ENCODE measurements at regions not wholly inside any gene's neighbourhood (a gene's known extent, or its start where the extent isn't known, plus 50 kb on each side); places are given as distances from the start of the nearest gene placed in this dataset.

DNA sequence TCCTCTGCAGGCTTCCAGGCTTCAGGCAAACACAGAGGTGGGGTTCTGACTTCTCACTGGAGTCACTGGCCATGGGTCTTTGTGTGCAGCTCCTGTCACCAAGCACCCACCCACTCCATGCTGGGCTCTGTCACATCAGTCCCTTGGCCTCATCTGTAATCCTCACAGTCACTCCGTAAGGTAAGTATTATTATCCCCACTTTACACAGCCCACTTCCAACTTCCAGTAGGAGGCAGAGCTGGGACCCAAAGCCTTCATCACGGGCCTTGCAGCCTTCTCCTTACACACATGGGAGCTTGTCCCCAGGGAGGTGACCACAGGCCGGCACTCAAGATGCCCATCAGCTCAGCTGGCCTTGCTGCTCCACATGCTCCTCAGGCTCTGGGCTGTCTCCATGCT is 266.7 kb upstream of the B3GAT1 start:
- DNase-seq = no peak

GRCh38 chr11:134677891-134678551 is 266.0 kb upstream of the B3GAT1 start:
- no peak for DNase-seq

GRCh38 chr11:134677397-134677822 is 265.4 kb upstream of the B3GAT1 start:
- DNase-seq = no peak

DNA sequence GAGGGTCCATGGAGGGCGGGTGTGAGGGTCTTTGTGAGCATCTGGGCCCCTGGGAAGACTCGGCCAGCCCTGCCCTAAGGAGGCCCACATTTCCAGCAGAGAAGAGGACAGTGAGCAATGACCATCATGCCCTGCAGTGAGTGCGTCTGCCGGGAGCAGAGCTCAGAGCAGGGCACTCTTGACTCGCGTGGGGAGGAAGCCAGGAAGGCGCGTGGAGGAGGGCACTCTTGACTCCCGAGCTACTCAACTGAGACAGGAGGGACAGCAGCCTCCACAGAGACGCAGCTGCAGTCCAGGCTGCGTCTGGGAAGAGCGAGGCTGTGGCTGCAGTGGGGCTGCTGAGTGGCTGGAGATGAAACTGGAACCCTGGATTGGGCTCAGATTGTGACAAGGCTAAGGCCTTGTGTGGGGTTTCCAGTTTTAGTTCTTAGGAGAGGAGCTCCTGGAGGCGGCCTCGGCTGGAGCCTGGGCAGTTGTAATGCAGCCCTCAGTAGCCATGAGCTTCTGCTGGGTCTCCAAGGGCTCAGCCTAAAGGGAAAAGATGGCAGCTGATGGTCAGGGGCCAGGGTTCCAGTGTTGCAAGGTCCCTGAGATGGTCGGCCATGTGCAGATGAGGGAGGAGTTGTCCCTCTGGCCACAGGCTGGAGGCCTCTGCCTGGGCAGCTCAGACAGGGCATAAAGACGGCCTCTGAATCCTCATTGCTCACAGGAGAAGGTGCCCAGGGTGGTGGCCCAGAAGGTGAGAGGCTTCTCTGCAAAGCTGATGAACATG is 264.7 kb upstream of the B3GAT1 start:
- no peak for DNase-seq

GRCh38 chr11:134675983-134676382 is 263.9 kb upstream of the B3GAT1 start:
- no peak for DNase-seq

DNA sequence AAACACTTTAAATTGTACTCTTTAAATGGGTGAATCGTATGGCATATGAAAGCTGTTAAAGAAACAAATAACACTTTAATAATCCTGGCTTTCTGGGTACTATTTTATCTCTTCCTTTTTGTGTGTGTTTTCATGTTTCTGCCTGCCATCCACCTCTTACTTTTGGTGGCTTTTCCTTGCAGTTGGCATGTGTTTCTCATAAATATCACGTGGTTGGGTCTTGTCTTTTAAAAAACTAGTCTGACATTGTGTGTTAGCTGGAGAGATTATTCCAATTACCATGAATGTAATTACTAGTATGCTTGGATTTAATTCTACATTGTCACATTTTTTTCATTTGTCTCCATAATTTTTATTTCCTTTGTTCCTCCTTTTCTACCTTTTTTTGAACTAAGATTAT is 262.9 kb upstream of the B3GAT1 start:
- DNase-seq = no peak

- DNase-seq = no peak
Measured at GRCh38 chr11:134670961-134671370, 258.9 kb upstream of the B3GAT1 start.

- no peak for DNase-seq
Measured at GRCh38 chr11:134670247-134670782, 258.3 kb upstream of the B3GAT1 start.

DNA sequence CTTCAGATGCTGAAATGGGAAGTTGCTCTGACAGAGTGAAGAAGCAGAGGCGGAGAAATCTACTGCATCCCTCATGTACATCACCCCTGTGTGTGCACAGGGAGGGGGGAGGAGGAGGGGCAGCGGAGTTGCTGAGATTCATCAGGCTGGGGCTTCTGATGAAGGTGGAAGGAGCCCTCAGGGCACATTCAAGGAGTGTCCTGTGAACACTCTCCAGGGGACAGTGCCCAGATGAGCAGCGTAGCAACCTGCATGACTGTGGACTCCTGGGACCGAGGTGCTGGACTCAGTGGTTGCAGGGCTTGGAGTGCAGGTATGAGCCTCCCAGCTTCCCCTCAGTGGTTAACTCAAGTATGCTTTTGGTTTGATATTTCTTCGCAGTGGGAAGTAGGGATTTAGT is 257.8 kb upstream of the B3GAT1 start:
- no peak for DNase-seq

- DNase-seq = no peak
Measured at GRCh38 chr11:134668796-134669195, 256.8 kb upstream of the B3GAT1 start.

- DNase-seq = no peak
Measured at GRCh38 chr11:134668076-134668475, 256.0 kb upstream of the B3GAT1 start.

DNA sequence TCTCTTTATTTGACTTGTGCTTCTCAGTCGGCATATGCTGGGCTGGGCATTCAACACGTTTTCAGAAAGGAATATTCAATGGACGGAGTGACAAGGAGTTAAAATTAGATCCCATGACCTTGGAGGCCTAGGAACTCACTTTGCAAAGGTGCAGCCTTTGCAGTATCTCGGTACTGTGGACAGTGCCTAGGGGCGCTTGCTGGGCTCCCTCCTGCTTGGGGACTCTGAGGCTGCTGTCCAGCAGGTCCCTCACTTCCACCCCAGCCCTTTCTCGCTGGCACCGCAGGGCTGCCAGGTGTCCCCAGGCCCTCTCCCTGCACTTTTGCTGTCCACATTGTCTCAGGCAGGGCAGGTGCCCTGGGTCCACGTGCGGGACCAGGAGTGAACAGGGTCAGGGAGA is 255.5 kb upstream of the B3GAT1 start:
- DNase-seq = no peak

- no peak for DNase-seq
Measured at GRCh38 chr11:134667175-134667500, 255.1 kb upstream of the B3GAT1 start.

DNA sequence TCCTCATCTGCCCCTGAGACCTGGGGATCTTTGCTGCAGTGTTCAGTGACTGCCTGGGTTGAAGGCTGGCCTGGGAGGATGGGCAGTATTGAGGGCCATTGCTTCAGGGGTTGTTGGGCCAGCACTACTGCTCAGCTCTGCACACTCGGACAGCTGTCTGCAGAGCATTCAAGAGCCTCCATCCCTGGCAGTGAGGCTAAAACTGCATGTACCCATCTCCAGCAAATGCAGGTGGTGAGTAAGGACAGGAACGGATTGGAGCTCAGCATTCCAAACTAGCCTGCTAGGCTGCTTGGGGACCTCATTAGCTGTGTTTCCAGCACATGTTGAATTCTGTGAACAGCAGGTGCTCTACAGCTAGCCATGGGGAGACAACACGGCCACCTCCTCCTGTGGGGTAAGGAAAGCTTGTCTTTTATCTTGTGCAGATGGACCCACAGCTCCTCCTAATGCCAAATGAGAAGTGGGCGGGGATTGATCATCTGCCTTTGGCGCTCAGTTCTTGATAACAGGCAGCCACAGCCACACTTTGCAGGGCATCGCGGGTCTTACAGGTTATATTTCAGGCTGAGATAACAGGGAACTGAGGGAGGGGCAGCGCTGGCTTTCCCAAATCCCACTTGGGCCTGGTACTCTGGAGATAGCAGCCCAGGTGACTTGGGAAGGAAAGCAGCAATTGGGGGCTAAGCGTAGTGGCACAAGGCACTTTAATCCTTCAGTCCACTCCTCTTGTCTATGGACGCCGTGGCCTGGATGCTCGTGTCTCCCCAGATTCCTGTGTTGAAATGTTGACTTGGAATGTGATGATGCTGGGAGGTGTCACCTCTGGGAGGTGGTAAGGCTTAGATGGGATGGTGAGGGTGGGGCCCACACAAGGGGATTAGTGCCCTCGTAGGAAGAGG is 254.5 kb upstream of the B3GAT1 start:
- no peak for DNase-seq

- no peak for DNase-seq
Measured at GRCh38 chr11:134665571-134666270, 253.7 kb upstream of the B3GAT1 start.

DNA sequence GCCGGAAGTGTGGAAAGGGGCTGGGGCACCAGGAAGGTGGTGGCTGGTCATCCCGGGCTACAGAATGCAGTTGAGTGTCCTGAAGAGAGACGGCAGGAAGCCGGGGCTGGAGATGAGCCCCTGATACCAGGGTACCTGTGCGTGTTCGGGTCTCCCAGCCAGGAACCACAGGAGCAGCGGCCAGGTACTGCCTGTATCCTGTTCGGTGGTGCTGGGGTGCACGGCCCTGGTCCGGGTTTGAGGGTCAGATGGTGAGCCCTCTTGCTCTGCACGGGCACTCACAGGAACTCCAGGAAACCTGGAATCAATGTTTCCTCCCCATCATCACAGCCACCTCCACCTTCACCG is 253.1 kb upstream of the B3GAT1 start:
- no peak for DNase-seq

DNA sequence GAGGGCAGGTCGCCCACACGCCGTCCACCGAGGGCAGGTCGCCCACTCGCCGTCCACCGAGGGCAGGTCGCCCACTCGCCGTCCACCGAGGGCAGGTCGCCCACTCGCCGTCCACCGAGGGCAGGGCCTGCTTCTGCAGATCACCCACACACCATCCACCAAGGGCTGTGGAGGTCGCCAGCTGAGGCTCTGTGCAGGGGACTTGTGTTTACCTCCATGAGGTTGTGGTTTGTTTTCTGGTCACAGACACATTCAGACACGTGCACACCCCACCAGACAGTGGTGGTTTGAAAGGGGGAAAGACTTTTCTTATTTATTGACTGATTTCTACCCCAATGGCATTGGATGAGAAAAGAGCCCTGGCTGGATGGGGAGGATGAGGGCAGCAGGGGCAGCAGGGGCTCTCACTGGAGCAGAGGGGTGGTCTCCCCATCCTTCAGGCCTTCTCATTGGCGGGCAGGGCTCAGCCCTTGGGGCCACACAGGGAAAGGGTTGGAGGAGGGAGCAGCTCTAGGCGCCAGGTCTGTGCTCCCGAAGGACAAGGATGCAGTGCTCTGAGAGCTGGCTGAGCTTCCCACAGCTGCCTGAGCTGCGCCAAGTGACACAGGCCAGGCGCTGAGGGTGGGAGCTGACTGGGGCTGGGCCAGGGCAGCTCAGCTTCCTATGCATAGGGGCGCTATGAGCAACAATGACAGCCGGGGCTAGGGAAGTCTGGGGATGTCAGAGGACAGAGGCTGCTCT is 252.6 kb upstream of the B3GAT1 start:
- no peak for DNase-seq

DNA sequence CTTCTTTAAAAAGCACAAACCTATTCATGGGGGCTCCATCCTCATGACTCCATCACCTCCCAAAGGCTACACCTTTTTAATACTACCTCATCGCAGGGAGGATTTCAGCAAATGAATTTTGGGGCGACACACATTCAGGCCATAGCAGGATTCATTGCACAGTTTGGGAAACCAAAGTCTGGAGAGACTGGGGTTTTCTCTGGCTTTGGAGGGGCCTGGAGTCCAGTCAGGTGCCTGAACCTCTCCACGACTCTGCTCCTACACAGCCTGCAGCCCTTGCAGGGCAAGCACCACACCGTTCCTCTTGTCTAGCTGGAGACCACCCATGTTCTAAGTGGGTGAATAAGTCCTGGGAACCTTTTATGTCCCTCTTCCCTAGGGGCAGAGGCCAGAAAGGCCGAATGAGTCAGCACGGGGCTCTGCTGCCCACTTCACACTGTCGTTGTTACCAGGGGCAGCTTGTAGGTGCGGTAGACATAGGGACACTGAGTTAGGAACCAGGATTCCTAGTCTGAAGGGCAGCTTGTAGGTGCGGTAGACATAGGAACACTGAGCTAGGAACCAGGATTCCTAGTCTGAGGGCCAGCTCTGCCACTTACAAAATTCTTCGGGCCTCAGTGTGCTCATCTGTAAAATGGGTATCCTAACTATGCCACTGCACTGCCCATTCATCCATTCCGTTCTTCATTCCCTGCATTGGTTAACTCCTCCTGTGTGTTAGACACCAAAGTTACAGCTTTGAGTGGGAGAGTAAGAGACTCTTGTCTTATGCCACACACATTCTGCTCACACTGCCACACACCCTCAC is 251.7 kb upstream of the B3GAT1 start:
- no peak for DNase-seq

GRCh38 chr11:134662629-134663360 is 250.8 kb upstream of the B3GAT1 start:
- DNase-seq = no peak

DNA sequence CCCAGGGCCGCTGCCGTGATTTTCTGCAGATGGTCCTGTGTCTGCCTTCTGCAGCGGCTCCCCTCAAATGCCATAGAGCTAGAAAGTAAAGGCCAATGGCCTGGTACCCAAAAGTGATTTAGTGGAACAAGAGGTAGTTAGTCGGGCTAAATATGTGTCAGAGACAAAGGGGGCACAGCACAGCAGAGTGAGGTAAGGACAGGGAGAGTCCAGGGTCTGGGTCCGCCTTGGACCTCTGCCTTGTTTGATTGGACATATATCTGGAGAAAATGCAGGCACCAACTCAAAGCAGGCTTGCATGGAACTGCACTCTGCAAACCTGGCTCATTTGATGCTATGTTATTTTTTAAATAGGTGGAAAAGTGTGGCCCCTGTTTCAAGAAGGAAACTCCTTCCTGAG is 249.6 kb upstream of the B3GAT1 start:
- DNase-seq = no peak

DNA sequence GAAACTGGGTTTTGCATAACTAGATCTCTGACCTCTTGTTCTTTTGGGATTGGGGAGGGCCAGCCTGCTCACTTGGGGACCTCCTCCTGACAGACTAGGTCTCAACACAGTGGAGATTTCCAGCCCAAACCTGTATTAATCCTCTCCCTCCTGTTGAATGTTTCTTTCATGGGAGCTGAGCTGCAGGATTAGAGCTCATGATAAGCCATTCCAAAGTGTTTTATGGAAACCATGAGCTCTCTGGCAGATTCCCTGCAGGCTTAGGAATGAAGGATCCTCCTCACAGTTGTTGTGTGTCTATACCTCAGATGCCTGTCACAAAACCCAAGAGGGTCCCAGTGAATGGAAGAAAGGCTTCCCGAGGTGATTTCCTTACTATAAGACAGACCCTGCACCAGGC is 248.4 kb upstream of the B3GAT1 start:
- no peak for DNase-seq

Data from inflammatory macrophage treated with lipopolysaccharide for 4 hours (primary cell).